ENCODE measurements at regions not wholly inside any gene's neighbourhood (a gene's known extent, or its start where the extent isn't known, plus 50 kb on each side); places are given as distances from the start of the nearest gene placed in this dataset.
"Not testable (repeated sequence)": the region's sequence is repeated elsewhere in the genome, so short reads cannot be mapped to it uniquely, and the experiment has no call there.

DNA sequence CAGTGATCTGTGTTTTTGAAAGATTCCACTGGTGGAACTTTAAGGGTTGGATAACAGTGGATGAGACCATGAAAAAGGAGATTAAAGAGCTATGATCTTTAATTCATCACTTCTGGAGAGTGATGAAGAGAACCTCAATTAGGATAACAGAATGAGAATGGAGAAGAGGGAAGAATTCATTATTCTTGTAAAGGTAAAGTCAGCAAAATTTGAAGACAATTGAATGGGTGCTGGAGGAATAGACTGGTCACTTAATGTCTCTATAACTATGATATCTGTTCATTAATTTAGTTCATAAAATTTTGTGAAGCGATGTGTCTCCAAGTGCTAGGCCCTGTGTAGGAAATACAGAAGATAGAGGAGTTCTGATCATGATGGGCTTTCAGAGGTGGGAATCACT lies 1013.2 kb upstream of the FANCL start:
- DNase-seq (ENCODE audit: low spot score): no peak

DNA sequence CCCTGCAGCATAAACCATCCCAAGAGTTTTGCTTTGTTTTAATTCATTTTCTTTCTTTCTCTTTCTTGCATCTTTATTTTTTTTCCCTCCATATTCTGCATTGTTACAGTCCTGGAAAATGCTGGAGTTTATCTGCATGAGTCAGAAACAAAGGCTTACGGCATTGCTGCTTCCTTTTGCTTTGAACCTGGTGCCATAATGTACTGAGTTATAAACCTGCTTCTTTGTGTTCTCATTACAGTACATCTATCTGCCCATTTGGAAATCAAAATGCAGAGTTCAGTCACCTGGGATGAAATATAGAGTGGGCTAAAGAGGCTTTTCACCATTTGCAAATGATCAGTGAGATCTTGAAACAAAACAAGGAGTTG lies 1009.2 kb upstream of the FANCL start:
- no peak for DNase-seq (ENCODE audit: low spot score)

DNA sequence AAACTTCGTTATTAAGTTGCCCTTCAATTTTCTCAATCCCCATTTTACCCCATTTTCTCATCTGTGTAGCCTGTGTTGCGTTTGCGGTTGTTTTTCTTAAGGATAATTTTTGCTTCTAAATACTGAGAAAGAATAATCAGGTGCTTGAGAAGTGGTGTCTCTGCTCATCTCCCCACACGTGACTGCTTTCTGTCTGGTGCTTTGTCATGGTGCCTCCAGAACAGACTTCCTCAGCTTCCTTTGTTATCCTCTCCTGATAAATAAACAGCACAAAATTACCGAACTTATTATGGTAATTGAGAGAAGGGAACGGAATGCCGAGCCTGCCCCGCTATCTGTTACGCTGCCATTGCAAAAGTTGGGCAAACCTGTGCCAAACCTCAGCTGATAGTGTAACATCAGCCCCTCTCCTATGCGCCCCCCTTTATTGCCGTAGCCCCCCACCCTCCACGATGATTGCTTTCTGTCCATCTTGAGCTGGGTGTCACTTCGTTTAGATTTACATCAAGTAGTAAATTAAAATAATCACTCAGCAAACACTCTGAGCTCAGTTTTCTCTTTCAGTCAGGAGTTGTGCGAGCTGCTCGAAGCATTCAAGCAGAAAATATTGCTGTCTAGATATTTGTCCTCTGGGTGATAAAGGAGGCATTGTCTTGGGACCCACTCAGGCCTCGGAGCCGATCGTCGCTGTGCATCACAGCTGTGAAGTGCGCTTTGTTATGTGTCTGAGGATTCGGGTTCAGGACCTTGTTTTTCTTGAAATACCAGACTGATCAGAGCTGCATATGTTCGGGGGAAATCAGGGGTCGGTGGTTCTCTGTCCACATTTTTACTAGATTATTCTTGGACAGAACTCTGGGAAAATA lies 1008.5 kb upstream of the FANCL start:
- no peak for DNase-seq (ENCODE audit: low spot score)

DNA sequence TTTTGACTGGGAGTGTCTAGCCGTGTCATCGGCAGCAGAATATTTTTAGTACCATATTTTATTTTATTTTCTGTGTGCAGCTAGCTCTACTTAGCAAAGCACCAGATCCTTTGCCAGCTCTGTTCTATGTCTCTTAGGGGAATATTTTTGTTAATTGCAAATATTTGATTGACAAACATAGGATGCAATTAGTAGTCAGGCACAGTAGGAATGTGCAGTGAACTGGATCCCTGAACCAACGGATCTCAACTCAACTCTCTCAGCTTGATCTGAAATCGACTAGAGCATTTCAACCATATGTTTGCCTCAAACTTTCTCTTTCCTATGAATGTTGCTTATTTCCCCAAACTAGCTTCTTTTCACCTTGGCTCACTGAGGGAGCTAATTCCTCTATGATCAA lies 998.0 kb upstream of the FANCL start:
- no peak for DNase-seq (ENCODE audit: low spot score)

DNA sequence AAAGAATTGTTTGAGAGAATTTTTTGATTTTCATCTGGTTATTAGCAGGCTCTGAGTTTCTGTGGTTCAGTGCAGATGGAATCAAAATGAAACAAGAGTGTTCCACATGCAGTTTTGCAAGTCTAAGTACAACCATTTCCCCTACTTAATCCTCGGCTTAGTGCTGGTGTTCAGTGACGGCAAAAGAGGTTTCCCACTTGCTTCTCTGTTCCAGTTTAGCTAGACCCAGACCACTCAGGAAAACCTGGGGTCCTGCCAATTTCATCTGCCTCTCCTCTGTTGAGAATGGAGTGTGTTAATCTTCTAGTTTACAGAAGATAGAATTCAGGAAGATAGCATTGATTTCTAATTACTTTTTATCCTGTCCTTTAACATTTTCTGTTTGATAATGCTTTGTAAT lies 996.2 kb upstream of the FANCL start:
- no peak for DNase-seq (ENCODE audit: low spot score)

DNA sequence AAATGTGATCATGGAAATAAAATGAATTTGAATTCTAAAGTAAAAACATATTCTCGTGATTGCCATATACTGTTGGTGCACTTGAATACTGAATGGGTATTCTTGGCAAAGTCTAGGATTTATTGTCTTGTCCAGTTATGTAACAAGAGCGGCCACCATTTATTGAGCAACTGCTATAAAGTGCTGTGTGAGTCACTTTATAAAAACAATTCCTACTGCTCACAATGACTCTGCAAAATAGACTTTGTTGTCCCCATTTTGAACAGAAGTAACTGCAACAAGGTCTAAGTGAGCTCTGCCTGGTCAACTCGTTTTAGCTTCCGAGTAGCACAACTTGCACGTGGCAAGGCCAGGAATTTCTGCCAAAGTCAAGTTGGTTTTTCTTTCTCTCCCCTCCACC lies 995.6 kb upstream of the FANCL start:
- no peak for DNase-seq (ENCODE audit: low spot score)

DNA sequence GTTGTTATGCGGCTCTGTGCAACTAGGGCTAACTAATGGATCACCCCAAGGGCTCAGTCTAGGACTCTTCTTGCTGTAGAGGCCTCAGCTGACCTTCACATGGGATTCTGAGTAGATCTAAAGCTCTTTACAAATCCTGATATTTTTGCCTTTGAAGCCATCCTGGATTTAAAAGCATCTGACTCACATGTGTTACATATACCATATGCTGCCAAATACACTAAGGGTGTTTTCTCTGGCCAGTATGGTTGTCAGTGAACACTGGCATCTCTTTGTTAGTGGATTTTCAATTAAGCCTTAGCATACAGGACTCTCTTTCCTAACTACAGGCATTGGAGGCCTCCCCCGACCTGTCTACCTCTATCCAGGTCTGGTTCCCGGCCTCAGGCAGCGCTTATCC lies 992.8 kb upstream of the FANCL start:
- no peak for DNase-seq (ENCODE audit: low spot score)

DNA sequence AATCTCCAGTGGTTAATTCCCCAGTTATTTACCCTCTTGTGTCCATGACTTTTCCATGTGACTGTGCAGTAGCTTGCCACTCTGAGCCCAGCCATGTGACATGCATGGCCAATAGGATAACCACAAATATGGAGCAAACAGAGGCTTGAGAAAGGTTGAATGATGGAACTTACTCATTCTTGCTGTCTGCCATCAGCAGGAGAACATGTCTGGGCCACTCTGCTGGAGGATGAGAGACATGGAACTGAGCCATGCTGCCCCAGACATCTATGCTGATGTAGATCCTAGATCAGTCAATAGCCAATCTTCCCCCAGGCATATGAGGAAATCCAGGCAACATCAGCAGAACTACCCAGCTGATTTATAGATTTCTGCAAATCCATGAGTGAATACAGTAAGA lies 992.3 kb upstream of the FANCL start:
- DNase-seq (ENCODE audit: low spot score): no peak

DNA sequence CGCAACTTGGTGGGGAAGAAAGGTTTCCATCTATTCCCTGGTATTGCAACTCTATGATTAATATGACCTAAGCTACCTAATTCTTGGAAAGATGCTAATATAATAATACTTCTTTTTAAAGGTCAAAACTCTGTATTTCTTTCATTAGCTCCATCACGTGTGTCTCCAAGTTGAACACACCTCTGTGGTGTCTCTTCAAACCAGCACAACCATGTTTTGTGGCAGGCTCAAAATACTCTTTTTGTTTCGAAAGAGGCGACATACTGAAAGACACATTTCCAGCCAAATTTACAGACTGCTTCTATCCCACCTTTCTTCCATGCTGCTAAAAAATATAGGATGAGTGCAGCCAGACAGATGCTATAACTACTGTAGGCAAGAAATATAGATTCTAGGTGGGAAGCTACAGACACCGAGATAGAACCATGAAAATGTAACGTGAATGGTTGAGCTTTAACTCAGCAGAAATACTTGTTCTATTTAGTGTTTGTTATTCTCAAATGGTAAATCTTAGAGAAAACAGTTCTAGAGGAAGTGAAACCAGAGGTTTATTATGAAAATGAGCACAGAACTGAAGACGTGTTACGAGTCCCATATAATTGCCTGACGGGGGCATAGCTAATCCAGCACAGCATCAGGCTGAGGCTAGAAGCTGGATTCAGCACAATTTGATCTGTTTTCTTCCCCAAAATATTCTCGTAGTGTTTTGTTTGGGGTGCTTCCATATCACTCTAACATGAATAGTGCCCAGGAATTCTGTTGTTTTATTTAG lies 991.5 kb upstream of the FANCL start:
- DNase-seq (ENCODE audit: low spot score): no peak

DNA sequence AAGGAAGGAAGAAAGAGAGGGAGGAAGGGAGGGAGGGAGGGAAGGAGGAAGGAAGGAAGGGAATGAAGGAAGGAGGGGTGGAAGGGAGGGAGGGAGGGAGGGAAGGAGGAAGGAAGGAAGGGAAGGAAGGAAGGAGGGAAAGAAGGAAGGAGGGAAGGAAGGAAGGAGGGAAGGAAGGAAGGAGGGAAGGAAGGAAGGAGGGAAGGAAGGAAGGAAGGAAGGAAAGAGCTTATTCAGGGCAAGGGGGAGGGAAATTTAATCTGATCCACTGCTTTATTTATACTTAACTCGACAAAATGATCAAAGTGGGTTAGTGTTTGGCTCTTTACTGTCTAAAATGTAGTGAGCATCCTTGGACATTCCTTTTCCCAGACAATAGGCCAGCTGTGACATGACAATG lies 985.2 kb upstream of the FANCL start:
- not testable (repeated sequence) for DNase-seq (ENCODE audit: low spot score)

DNA sequence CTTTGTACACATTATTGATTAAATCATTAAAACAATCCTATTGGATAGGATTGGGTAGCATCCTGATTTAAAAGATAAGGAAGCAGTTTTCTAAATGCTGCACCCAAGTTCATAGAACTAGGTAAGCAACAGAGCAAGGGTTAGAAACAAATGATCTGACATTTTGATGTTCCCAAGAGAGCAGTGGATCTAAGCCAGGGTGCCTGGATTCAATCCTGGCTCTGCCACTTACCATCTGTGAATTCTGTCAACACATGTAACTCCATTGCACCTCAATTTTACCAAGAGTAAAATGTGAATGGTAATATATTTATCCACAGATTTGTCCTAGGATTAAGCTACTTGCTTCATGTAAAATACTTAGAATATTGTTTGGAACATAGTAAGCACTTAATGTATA lies 982.6 kb upstream of the FANCL start:
- DNase-seq (ENCODE audit: low spot score): no peak

DNA sequence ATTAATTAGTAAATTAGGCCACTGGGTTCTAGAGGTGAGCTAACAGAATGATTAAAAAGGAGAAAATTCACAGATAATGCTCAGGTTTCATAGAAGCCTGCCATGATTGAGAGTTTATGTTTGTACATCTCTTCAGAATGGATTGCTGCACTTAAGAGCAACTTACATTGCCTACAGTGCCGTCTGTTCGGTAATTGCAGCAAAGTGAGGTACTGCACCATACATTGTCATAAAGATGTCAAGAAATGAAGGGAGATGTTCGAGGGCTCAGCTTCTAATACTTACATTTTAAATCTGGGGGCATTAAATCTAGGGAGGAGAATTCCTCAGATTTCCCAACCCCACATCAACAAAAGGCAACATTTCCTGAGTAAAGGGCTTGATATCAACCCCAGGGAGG lies 976.2 kb upstream of the FANCL start:
- DNase-seq (ENCODE audit: low spot score): no peak

DNA sequence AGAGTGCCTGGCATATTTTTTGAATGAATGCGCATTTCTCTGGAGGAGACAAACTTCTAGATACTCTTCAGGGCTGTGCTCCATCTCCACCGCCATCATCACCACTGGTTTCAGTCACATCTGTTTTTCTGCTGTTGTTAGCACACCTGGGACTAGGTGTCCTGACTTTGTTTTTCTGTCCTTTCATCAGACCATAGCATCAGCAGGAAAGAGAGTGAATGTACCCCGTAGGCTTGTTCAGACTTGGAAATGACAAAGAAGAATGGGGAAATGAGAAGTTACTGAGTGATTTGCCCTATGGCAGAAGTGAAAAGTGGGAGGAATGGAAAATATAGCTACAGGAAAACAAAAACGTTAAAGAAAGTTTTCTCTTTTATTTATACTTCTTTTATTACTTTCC lies 965.2 kb upstream of the FANCL start:
- no peak for DNase-seq (ENCODE audit: low spot score)

DNA sequence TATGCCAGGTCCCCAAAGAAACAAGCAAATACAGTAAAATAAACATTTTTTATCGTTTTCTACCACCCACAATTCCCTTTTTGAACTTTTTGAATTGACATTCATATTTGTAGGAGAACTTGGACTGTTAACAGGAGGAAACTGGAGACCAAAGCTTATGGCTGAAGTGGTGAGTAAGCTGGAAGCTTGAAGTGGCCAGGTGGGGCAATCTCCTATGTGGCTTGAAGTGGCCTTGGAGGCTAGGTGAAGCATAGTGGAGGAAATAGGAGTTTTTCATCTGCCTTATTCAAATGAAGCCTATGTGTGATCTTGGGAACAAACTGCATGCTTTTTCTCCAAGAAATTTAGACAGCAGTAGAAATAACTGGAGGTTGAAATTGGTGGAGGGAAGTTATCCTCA lies 962.9 kb upstream of the FANCL start:
- no peak for DNase-seq (ENCODE audit: low spot score)

DNA sequence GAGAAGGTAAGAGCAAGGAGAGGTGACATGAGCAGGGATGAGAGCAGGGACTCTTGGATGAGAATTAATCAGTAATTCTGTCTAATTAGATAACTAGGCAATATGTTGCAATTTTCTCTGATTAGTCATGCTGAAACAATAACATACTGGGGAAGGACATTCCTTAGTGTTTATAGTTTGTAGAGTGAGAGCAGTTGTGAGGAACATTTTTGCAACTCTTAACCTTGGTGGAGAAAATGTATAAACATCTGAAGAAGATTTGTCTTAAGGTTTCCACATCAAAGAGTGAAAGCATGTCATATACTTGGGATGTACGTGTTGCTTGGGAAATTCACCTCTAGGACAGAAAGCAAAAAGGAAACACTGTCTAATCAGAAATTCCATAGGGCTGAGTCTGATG lies 955.4 kb upstream of the FANCL start:
- no peak for DNase-seq (ENCODE audit: low spot score)

DNA sequence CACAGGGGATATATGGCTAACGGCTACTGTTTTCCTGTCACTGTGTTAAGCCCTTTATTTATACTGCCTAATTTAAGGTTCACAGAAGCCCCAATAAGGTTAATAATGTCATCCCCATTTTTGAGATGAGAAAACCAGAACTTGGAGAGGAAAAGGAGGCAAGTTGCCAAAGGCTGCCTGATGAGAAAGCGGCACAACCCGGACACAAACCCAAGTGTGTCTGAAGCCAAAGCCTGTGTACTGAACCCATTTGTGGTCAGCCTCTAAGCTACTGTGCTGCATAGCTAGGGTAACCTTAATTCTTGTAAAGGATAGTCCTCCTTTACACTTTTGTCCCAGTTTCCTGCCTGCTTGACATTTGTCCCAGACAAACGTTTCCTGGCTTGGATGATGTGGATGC lies 954.7 kb upstream of the FANCL start:
- no peak for DNase-seq (ENCODE audit: low spot score)

DNA sequence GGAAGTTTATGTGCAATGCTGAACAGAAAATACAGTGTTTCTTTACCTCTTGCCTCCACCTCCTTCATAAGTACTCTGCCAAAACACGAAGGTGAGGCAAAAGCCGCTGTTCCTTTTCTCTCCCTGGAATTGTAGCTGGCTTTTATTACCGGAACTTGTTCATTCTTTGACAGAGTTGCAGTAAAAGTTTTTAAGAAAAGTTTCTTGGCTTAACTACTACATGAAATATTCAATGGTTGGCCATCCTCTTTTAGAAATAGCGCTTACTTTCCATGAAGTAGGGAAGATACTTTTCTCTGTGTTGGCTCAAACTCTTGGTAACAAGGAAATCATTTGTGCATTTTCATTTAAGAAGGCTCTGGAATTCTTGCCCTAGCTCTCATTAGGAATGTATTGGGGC lies 950.7 kb upstream of the FANCL start:
- no peak for DNase-seq (ENCODE audit: low spot score)

DNA sequence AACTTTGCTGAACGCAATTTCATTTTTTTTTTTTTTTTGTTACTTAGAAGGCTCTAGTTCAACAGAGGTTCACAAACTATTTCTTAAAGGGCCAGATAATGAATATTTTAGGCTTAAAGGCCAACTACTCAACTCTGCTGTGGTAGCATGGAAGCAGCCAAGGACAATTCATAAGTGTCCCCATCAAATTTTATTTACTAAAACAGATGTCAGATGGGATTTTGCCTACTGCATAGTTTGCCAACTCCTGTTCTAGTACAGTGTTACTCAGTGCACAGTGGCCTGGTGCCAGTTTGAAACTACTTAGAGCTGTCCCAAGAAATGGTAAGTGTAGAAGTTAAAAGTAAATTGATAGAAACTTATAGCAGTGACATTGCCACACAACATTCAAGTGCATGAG lies 949.4 kb upstream of the FANCL start:
- no peak for DNase-seq (ENCODE audit: low spot score)

DNA sequence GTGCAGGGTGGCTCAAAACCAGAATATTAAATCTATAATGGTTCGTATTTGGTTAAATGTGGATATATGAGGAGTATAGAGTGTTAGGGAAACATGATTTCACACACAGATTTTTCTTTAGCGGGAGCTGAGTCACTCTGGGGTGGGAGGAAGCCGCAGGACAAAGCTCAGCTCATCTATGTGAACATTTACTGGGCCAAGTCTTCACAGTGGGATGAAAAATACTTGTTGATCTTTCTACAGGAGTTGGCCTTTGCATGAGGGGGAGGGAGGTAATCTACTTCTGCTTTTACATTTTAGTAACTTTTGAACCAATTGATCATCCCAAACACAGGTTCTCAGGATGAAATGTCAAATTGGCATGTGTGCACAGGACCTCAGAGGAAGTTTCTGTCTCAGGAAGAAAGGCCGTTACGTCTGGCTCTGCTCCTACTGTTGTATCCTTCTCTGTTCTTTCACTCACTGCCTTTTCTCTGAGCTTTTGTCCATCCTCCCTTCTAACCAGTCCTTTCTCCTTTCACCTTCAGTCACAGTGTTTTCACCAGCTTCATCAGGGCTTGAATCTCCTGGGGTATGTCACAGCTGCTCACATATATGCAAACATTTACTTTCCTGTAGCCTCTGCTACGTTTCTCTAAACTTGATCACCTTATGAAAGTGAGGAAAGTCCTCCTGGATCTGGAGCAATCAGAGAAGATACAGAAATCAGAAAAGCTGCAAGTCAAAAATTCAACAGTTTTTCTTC lies 943.3 kb upstream of the FANCL start:
- no peak for DNase-seq (ENCODE audit: low spot score)

DNA sequence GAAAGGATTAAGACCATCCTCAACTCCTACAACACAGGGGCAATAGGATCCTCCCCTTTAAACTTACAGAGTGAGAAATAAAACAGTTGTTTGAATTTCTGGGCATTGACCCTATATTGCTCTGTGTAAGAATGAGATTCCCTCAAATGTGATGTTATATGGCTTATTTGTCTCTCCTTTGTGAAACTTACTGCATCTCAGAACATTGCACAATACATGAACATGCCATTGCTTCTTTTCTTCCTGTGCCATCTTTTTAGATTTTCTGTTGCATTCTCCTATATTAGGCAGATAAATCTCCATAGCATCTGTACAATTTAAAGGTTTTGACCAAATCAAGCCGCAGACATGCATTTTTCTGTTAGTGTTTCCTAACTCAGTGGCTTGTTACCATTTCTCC lies 941.9 kb upstream of the FANCL start:
- no peak for DNase-seq (ENCODE audit: low spot score)

DNA sequence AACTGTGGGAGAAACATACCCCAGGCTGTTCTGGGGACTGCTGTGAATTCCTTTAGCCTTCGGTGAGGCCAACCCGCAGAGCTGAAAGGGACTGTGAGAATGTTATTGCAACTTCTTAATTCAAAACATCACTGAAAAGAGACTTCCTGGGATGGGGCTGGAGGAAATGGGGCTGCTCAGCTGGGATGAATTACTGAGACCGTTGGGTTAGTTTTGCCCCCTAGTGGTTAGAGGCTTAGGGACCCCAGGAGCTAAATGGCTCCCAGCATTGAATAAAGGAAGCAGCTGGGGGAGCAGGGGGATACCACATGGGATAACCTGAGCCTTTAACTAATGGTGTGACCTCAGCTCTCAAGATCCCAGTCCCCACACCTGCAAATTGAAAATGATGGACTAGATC lies 941.1 kb upstream of the FANCL start:
- DNase-seq (ENCODE audit: low spot score): peak; percentile 71

DNA sequence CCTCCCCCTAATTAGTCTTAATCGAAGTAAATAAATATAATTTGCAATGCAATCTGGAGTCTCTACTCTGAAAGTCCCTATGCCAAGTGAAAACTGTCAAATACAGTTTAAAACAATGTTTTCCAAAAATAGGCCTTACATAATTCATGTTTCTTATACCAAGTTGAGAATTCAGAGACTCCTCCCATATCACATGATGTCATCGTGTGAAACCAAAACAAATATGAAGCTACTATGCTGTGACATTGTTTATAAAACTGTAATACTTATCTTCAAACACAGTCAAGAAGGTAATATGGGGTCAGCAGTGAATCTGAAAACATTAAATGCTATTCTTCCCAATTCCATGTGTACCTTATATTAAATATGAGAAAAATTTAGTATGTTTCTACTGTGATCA lies 940.2 kb upstream of the FANCL start:
- no peak for DNase-seq (ENCODE audit: low spot score)

DNA sequence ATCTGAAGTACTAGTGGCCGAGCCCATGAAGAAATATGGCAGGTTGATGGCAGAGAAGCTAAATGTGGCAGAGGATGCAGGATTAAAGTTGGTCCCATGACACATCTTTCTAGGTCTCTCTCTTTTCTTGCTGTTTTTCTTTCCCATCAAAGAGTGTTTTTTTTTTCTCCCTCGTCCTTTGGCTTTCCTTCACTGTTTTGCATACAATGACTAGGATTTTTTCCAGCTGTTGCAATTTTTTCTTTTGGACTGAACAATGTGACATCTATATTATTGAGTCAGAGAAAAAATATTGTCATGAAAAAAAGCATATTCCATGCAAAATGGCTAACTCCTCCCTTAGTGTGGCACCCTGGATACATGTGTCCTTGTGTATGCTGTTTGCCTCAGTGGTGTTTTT lies 939.5 kb upstream of the FANCL start:
- no peak for DNase-seq (ENCODE audit: low spot score)
